HEK293T (cell line): ENCODE measurements at regions not wholly inside any gene's neighbourhood (a gene's known extent, or its start where the extent isn't known, plus 50 kb on each side); places are given as distances from the start of the nearest gene placed in this dataset.

Source experiments
- BHLHE40 ChIP-seq: fragments of 450-650 bp; IDR thresholded peaks from 2 replicates; pipeline ENCODE4 v1.6.1; 2016; ENCODE audit warnings: mild to moderate bottlenecking, moderate library complexity, borderline replicate concordance
- FOXA1 ChIP-seq: fragments of 450-650 bp; IDR thresholded peaks from 2 replicates; pipeline ENCODE4 v1.6.1; 2016; ENCODE audit warnings: mild to moderate bottlenecking
- SP1 ChIP-seq: fragments of 450-650 bp; IDR thresholded peaks from 2 replicates; pipeline ENCODE4 v1.6.1; 2017

- TF ChIP-seq FOXA1 (no peak), SP1 (no peak), BHLHE40 (no peak)
These were observed 163.4 kb upstream of the CIBAR2 start for GRCh38 chr16:85275533-85276249.
